CD14-positive monocyte (primary cell): ENCODE measurements at regions not wholly inside any gene's neighbourhood (a gene's known extent, or its start where the extent isn't known, plus 50 kb on each side); places are given as distances from the start of the nearest gene placed in this dataset.

ENCODE experiments used
- DNase-seq, 3 donors: peaks; one replicate each; pipeline ENCODE4 v3.0.0-alpha.2; 2011 to 2022
- H2AFZ ChIP-seq: 2 replicates; pipeline ENCODE4 v1.6.0; 2012; ENCODE audit warnings: mild to moderate bottlenecking, low read depth, low read length, inconsistent platforms; ENCODE audit not compliant: insufficient read depth, poor library complexity, severe bottlenecking
- H3K27ac ChIP-seq, 2 donors: 1 replicate in 1 of 2; 2 replicates in 1 of 2; pipeline ENCODE4 v1.5.1; 2012 to 2013; ENCODE audit warnings: low read length in 2 of 2, control low read depth in 1 of 2, inconsistent platforms in 1 of 2, low read depth in 1 of 2, mild to moderate bottlenecking in 1 of 2
- H3K27me3 ChIP-seq, 2 donors: one replicate each; pipeline versions ENCODE4 v1.6.0 to v1.6.1; 2011 to 2013; ENCODE audit warnings: low read length in 2 of 2; ENCODE audit not compliant: control insufficient read depth in 2 of 2, insufficient read depth in 2 of 2
- H3K36me3 ChIP-seq, 2 donors: replicated peaks in 1 of 2; 1 replicate in 1 of 2; 2 replicates in 1 of 2; pipeline versions ENCODE4 v1.5.1 to v1.6.1; 2012 to 2013; ENCODE audit warnings: low read length in 2 of 2, control low read depth in 1 of 2, inconsistent platforms in 1 of 2, mild to moderate bottlenecking in 1 of 2; ENCODE audit not compliant: insufficient read depth in 2 of 2, control insufficient read depth in 1 of 2
- H3K4me1 ChIP-seq, 2 donors: 1 replicate in 1 of 2; 2 replicates in 1 of 2; pipeline versions ENCODE4 v1.5.1 to v1.6.1; 2012 to 2013; ENCODE audit warnings: low read length in 2 of 2, control low read depth in 1 of 2, inconsistent platforms in 1 of 2, mild to moderate bottlenecking in 1 of 2, moderate library complexity in 1 of 2; ENCODE audit not compliant: insufficient read depth in 2 of 2, control insufficient read depth in 1 of 2
- H3K4me2 ChIP-seq: replicated peaks from 2 replicates; pipeline ENCODE3; 2012; ENCODE audit warnings: low read length, moderate library complexity, mild to moderate bottlenecking; ENCODE audit not compliant: poor library complexity, severe bottlenecking; ENCODE audit errors: extremely low read depth
- H3K4me3 ChIP-seq, 3 experiments: fragments of 200-600 bp in 1 of 3; sonication (generic) in 1 of 3; replicated peaks in 1 of 3; 1 replicate in 2 of 3; 2 replicates in 1 of 3; pipeline ENCODE4 v1.5.1; 2011 to 2013; ENCODE audit warnings: low read length in 3 of 3, mild to moderate bottlenecking in 3 of 3, control low read depth in 2 of 3, low read depth in 2 of 3, inconsistent platforms in 1 of 3, moderate library complexity in 1 of 3
- H3K79me2 ChIP-seq: 2 replicates; pipeline ENCODE4 v1.6.0; 2012; ENCODE audit warnings: mild to moderate bottlenecking, control low read depth, inconsistent platforms, low read length, moderate library complexity; ENCODE audit not compliant: insufficient read depth
- H3K9ac ChIP-seq: 2 replicates; pipeline ENCODE4 v1.6.0; 2017; ENCODE audit warnings: low read length, mild to moderate bottlenecking; ENCODE audit not compliant: insufficient read depth, poor library complexity, severe bottlenecking
- H3K9me3 ChIP-seq, 2 donors: replicated peaks in 1 of 2; 1 replicate in 1 of 2; 2 replicates in 1 of 2; pipeline versions ENCODE4 v1.5.1 to v1.6.1; 2012 to 2013; ENCODE audit warnings: low read length in 2 of 2, control low read depth in 1 of 2; ENCODE audit not compliant: control insufficient read depth in 1 of 2, insufficient read depth in 1 of 2
- H4K20me1 ChIP-seq: 2 replicates; pipeline ENCODE4 v1.6.0; 2012; ENCODE audit warnings: mild to moderate bottlenecking, low read length, control low read depth, moderate library complexity; ENCODE audit not compliant: insufficient read depth
- H3K27ac Mint-ChIP-seq, 7 donors: one replicate each; pipeline ENCODE4 v1.8.0; 2020; ENCODE audit warnings: mild to moderate bottlenecking in 7 of 7, mixed read lengths in 7 of 7, moderate library complexity in 6 of 7, inconsistent platforms in 2 of 7
- H3K27me3 Mint-ChIP-seq, 3 donors: one replicate each; pipeline ENCODE4 v1.8.0; 2021 to 2022; ENCODE audit warnings: low read depth in 3 of 3, mild to moderate bottlenecking in 3 of 3, mixed read lengths in 3 of 3, moderate library complexity in 3 of 3, inconsistent platforms in 1 of 3
- H3K36me3 Mint-ChIP-seq, 2 donors: one replicate each; pipeline ENCODE4 v1.8.0; 2020; ENCODE audit warnings: mixed read lengths in 2 of 2, inconsistent platforms in 1 of 2, mild to moderate bottlenecking in 1 of 2
- H3K4me1 Mint-ChIP-seq: one replicate; pipeline ENCODE4 v1.8.0; 2020; ENCODE audit warnings: mild to moderate bottlenecking, mixed read lengths
- H3K4me3 Mint-ChIP-seq, 2 donors: one replicate each; pipeline ENCODE4 v1.8.0; 2020; ENCODE audit warnings: mild to moderate bottlenecking in 2 of 2, mixed read lengths in 2 of 2, moderate library complexity in 1 of 2
- H3K9me3 Mint-ChIP-seq, 7 donors: one replicate each; pipeline ENCODE4 v1.8.0; 2020 to 2022; ENCODE audit warnings: mixed read lengths in 7 of 7, mild to moderate bottlenecking in 6 of 7, moderate library complexity in 6 of 7, inconsistent platforms in 2 of 7
- CTCF ChIP-seq: fragments of 200-600 bp; IDR thresholded peaks from one replicate; pipeline ENCODE4 v1.8.0; 2022; ENCODE audit warnings: antibody characterized with exemption, mild to moderate bottlenecking
- WGBS: methylation state at CpG from one replicate; pipeline ENCODE4 v1.1.5; 2013; ENCODE audit warnings: missing lambda C conversion rate; ENCODE audit not compliant: insufficient coverage; 5-methylcytosine and 5-hydroxymethylcytosine counted together
- intact Hi-C, 2 donors: fragments of 100-400 bp; cut with micrococcal nuclease; formaldehyde crosslinking; loops; one replicate each; pipeline versions ENCODE4 v1.15.0 to v1.15.1; 2023

DNA sequence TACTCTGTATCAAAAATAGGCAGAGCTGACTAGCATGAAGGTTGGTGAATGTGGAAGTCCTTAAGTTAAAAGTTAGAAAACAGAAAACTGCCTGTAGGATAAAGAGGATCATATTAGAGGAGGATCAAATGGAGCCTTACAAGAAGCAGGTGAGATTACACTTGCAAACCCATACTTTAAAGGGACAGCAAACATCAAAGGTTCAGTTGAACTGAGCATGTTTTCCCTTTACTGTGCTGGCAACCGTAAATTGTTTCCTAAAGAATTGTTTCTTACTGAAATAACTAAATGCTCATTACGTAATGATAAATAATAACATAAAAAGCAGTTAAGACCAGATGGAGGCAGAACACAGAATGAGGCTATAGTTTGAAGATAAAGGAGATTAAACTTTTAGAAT, 465.3 kb upstream of the FTMT start:
- no peaks in the 10 kb centered on the region for H3K79me2 ChIP-seq
- no peaks in the 10 kb centered on the region for H3K9me3 ChIP-seq
- no peak overlapping the region for H3K4me2 ChIP-seq
- Mint-ChIP-seq H3K36me3 (no peaks in the 10 kb centered on the region), H3K9me3 (peaks cover 0 to 4% (median 2%) of the 10 kb centered on the region in 7 donors), H3K27ac (no peak overlapping the region), H3K4me1 (no peaks in the 10 kb centered on the region), H3K27me3 (no peaks in the 10 kb centered on the region), H3K4me3 (no peak overlapping the region)
- H3K4me3 ChIP-seq, result no peak overlapping the region
- no peaks in the 10 kb centered on the region for H3K27me3 ChIP-seq
- no peak overlapping the region for H2AFZ ChIP-seq
- no CpG with 5 or more reads among the region's 2 CpGs for WGBS
- no peak for TF ChIP-seq CTCF
- H3K9ac ChIP-seq, result no peak overlapping the region
- H3K27ac ChIP-seq, result no peak overlapping the region
- no peaks in the 10 kb centered on the region for H3K4me1 ChIP-seq
- no peak for DNase-seq
- no peaks in the 10 kb centered on the region for H3K36me3 ChIP-seq
- no peaks in the 10 kb centered on the region for H4K20me1 ChIP-seq
- intact Hi-C loops, result no loop called here

- peaks cover 0 to 3% (median 0%) of the 10 kb centered on the region in 3 donors for H3K27me3 Mint-ChIP-seq
- no peak overlapping the region for H3K9ac ChIP-seq
- no peaks in the 10 kb centered on the region for H3K9me3 ChIP-seq
- peaks cover 0 to 3% (median 2%) of the 10 kb centered on the region in 7 donors for H3K9me3 Mint-ChIP-seq
- H3K36me3 Mint-ChIP-seq, result no peaks in the 10 kb centered on the region
- H3K4me1 ChIP-seq, result no peaks in the 10 kb centered on the region
- no peak overlapping the region for H3K27ac Mint-ChIP-seq
- H3K4me1 Mint-ChIP-seq, result no peaks in the 10 kb centered on the region
- intact Hi-C loops, result no loop called here
- no peak overlapping the region for H3K4me3 ChIP-seq
- H4K20me1 ChIP-seq, result no peaks in the 10 kb centered on the region
- no peak for TF ChIP-seq CTCF
- DNase-seq, result no peak
- H3K79me2 ChIP-seq, result no peaks in the 10 kb centered on the region
- no peak overlapping the region for H3K4me3 Mint-ChIP-seq
- no peak overlapping the region for H3K4me2 ChIP-seq
- no peak overlapping the region for H3K27ac ChIP-seq
- no peak overlapping the region for H2AFZ ChIP-seq
- no peaks in the 10 kb centered on the region for H3K36me3 ChIP-seq
- no peaks in the 10 kb centered on the region for H3K27me3 ChIP-seq
Measured at GRCh38 chr5:121396716-121397115, 455.0 kb upstream of the FTMT start.
